DOHH2 (cell line): ENCODE measurements at regions not wholly inside any gene's neighbourhood (a gene's known extent, or its start where the extent isn't known, plus 50 kb on each side); places are given as distances from the start of the nearest gene placed in this dataset.

Experiments
- H3F3A ChIP-seq: fragments of 200-600 bp; sonication (generic), shearing (Covaris generic); 2 replicates; pipeline ENCODE4 v1.6.0; 2016; ENCODE audit warnings: antibody characterized with exemption, mild to moderate bottlenecking; ENCODE audit not compliant: control insufficient read depth, insufficient read depth
- H3K27ac ChIP-seq: fragments of 200-600 bp; sonication (generic); 2 replicates; pipeline ENCODE4 v1.5.1; 2014; ENCODE audit warnings: low read depth, mild to moderate bottlenecking, low read length, moderate library complexity
- H3K27me3 ChIP-seq: fragments of 200-600 bp; sonication (generic); 2 replicates; pipeline ENCODE4 v1.6.1; 2014; ENCODE audit warnings: mild to moderate bottlenecking, low read length, mixed read lengths; ENCODE audit not compliant: control insufficient read depth
- H3K36me3 ChIP-seq: fragments of 200-600 bp; sonication (generic); 2 replicates; pipeline ENCODE4 v1.6.1; 2014; ENCODE audit warnings: mild to moderate bottlenecking, low read length, moderate library complexity, mixed read lengths; ENCODE audit not compliant: control insufficient read depth
- H3K4me1 ChIP-seq: fragments of 200-600 bp; sonication (generic); 2 replicates; pipeline ENCODE4 v1.6.1; 2014; ENCODE audit warnings: mild to moderate bottlenecking, low read length, mixed read lengths; ENCODE audit not compliant: control insufficient read depth
- H3K4me2 ChIP-seq: fragments of 200-600 bp; sonication (generic); 2 replicates; pipeline ENCODE4 v1.6.0; 2014; ENCODE audit warnings: mild to moderate bottlenecking, low read length, moderate library complexity
- H3K4me3 ChIP-seq: fragments of 200-600 bp; sonication (generic); 2 replicates; pipeline ENCODE4 v1.5.1; 2014; ENCODE audit warnings: mild to moderate bottlenecking, low read length, mixed read lengths
- H3K79me2 ChIP-seq: fragments of 200-600 bp; sonication (generic); 2 replicates; pipeline ENCODE4 v1.6.1; 2014; ENCODE audit warnings: mild to moderate bottlenecking, low read length, mixed read lengths; ENCODE audit not compliant: control insufficient read depth
- H3K9me2 ChIP-seq: fragments of 200-600 bp; sonication (generic); replicated peaks from 2 replicates; pipeline ENCODE4 v1.6.1; 2014; ENCODE audit warnings: mild to moderate bottlenecking, low read length, mixed read lengths; ENCODE audit not compliant: control insufficient read depth
- H3K9me3 ChIP-seq: fragments of 200-600 bp; sonication (generic); 2 replicates; pipeline ENCODE4 v1.6.1; 2014; ENCODE audit warnings: antibody characterized with exemption, low read length, mixed read lengths; ENCODE audit not compliant: control insufficient read depth, insufficient read depth
- H4K20me1 ChIP-seq: fragments of 200-600 bp; sonication (generic); 2 replicates; pipeline ENCODE4 v1.6.0; 2014; ENCODE audit warnings: low read depth, mild to moderate bottlenecking, antibody characterized with exemption, low read length, moderate library complexity; ENCODE audit not compliant: control insufficient read depth, insufficient read depth
- EZH2phosphoT487 ChIP-seq: fragments of 200-600 bp; sonication (generic); IDR thresholded peaks from 2 replicates; pipeline ENCODE4 v1.6.1; 2017; ENCODE audit warnings: borderline replicate concordance, mild to moderate bottlenecking, antibody characterized with exemption, low read length, moderate library complexity, mixed read lengths
- TF ChIP-seq, protein P1 (sequence below): fragments of 200-600 bp; sonication (generic); IDR thresholded peaks from one replicate; pipeline ENCODE4 v1.5.1; 2014; ENCODE audit warnings: antibody characterized with exemption, mild to moderate bottlenecking, low read depth, low read length; ENCODE audit not compliant: poor library complexity, severe bottlenecking

DNA sequence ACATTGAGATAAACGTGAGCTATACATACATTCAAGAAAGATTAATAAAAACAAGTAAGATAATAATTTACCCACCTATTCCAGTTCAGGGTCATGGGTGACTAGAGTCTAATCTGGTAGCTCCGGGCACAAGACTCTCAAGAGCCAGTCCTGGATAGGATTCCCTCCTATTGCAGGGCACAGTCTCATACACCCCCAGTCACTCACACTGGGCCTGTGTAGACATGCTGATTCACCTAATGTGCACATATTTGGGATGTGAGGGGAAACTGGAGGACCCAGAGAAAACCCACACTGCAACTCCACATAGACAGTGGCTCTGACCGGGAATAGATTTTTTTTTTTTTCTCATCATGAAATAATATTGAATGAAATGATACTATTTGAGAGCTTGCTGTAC lies 81.5 kb upstream of the THUMPD2 start:
- TF ChIP-seq EZH2phosphoT487 = no peak
- H4K20me1 ChIP-seq = no peaks in the 10 kb centered on the region
- no peak overlapping the region for H3K27ac ChIP-seq
- H3K79me2 ChIP-seq = no peaks in the 10 kb centered on the region
- 0 out of 2 replicates have a peak, but pooled peaks cover 4% of the 10 kb centered on the region for H3K9me3 ChIP-seq
- no peaks in the 10 kb centered on the region for H3K4me1 ChIP-seq
- no peaks in the 10 kb centered on the region for H3K36me3 ChIP-seq
- H3K9me2 ChIP-seq = no peaks in the 10 kb centered on the region
- no peaks in the 10 kb centered on the region for H3K27me3 ChIP-seq
- no peak overlapping the region for H3K4me3 ChIP-seq
- H3K4me2 ChIP-seq = no peak overlapping the region
- H3F3A ChIP-seq = no peaks in the 10 kb centered on the region

DNA sequence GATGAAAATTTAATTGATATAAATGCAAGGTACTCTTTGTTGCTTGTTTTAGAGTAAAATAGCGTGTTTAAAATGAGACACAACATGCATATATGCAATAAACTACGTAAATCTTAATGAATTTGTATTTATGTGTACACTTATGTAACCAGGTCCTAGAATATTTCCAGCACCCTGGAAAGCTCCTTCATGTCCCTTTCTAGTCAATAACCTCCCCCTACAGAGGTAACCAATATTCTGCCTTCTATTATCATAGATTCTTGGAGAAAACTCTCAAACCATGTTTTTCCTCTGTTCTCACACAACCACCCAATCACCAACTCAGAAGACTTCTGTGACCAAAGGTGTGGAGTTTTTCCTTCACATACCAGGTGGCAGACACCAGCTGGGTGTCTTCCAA lies 79.6 kb upstream of the THUMPD2 start:
- Histone ChIP-seq H3K27me3 (no peaks in the 10 kb centered on the region), H3K9me2 (no peaks in the 10 kb centered on the region), H3K79me2 (no peaks in the 10 kb centered on the region), H3F3A (no peaks in the 10 kb centered on the region), H3K4me3 (no peak overlapping the region), H3K4me1 (no peaks in the 10 kb centered on the region), H3K4me2 (no peak overlapping the region), H4K20me1 (no peaks in the 10 kb centered on the region), H3K36me3 (no peaks in the 10 kb centered on the region), H3K9me3 (no peaks in the 10 kb centered on the region), H3K27ac (no peak overlapping the region)
- TF ChIP-seq EZH2phosphoT487 = no peak
- TF ChIP-seq, protein P1, sequence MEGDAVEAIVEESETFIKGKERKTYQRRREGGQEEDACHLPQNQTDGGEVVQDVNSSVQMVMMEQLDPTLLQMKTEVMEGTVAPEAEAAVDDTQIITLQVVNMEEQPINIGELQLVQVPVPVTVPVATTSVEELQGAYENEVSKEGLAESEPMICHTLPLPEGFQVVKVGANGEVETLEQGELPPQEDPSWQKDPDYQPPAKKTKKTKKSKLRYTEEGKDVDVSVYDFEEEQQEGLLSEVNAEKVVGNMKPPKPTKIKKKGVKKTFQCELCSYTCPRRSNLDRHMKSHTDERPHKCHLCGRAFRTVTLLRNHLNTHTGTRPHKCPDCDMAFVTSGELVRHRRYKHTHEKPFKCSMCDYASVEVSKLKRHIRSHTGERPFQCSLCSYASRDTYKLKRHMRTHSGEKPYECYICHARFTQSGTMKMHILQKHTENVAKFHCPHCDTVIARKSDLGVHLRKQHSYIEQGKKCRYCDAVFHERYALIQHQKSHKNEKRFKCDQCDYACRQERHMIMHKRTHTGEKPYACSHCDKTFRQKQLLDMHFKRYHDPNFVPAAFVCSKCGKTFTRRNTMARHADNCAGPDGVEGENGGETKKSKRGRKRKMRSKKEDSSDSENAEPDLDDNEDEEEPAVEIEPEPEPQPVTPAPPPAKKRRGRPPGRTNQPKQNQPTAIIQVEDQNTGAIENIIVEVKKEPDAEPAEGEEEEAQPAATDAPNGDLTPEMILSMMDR = no peak

DNA sequence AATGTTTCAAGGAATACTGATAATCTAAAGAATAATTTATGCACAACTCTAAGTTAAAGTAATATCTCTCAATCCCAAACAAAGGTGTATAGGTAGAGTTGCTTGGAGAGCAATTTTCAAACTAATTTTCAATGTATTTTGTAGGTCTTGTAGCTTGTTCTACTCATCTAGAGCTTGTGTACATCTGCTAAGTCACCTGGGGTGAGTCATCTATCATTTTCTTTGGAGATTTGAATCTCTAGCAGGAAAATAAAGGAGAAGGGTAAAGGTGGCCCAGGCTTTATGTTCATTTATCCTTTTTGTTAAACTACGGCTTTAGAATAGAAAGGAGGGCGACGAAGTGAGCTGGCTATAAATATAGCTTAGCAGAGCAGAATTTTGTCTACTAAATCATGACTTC lies 76.8 kb upstream of the THUMPD2 start:
- no peaks in the 10 kb centered on the region for H3K9me3 ChIP-seq
- H3K4me1 ChIP-seq = peaks cover 18% of the 10 kb centered on the region
- no peaks in the 10 kb centered on the region for H3K79me2 ChIP-seq
- H3K36me3 ChIP-seq = no peaks in the 10 kb centered on the region
- H3K27me3 ChIP-seq = no peaks in the 10 kb centered on the region
- H3K4me2 ChIP-seq = no peak overlapping the region
- H3F3A ChIP-seq = no peaks in the 10 kb centered on the region
- no peaks in the 10 kb centered on the region for H4K20me1 ChIP-seq
- no peak overlapping the region for H3K27ac ChIP-seq
- H3K9me2 ChIP-seq = no peaks in the 10 kb centered on the region
- TF ChIP-seq EZH2phosphoT487 = no peak
- TF ChIP-seq, protein P1 = no peak
- H3K4me3 ChIP-seq = no peak overlapping the region

DNA sequence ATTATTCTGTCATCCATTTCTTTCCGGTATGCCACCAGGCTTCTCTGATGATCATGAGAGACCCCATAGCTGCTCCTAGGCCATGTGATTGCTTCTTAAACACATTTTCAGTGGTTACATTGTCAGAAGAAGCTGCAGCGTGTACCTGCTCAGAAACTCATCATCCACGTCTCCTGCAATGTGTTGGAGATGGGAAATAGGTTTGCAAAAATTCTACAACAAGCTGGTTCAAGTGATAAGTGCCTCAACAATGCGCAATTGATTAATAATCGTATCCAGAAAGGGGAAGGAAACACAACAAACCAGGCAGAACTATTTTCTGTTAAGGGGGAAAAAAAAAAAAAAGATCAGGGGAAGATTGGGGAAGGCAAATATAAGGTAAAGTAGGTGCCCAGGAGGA lies 75.7 kb upstream of the THUMPD2 start:
- no peaks in the 10 kb centered on the region for H3K9me2 ChIP-seq
- no peaks in the 10 kb centered on the region for H4K20me1 ChIP-seq
- no peak overlapping the region for H3K4me2 ChIP-seq
- H3K4me1 ChIP-seq = peaks cover 27% of the 10 kb centered on the region
- H3K4me3 ChIP-seq = no peak overlapping the region
- H3F3A ChIP-seq = no peaks in the 10 kb centered on the region
- H3K9me3 ChIP-seq = no peaks in the 10 kb centered on the region
- no peaks in the 10 kb centered on the region for H3K27me3 ChIP-seq
- no peak overlapping the region for H3K27ac ChIP-seq
- no peaks in the 10 kb centered on the region for H3K79me2 ChIP-seq
- H3K36me3 ChIP-seq = no peaks in the 10 kb centered on the region
- TF ChIP-seq, protein P1 = no peak
- TF ChIP-seq EZH2phosphoT487 = no peak
